Stimulated activated CD4-positive, alpha-beta T cell treated with anti-CD3 and anti-CD28 coated beads, TNF-alpha, amount 100 ng/mL, for 24 hours (primary cell): ENCODE measurements at regions not wholly inside any gene's neighbourhood (a gene's known extent, or its start where the extent isn't known, plus 50 kb on each side); places are given as distances from the start of the nearest gene placed in this dataset.
A peak's percentile ranks its signal among the peaks of the same experiment; 100 is the strongest.
"Not testable (repeated sequence)": the region's sequence is repeated elsewhere in the genome, so short reads cannot be mapped to it uniquely, and the experiment has no call there.

ENCODE experiments used
- DNase-seq, 3 experiments: peaks; one replicate each; pipeline ENCODE4 v3.0.0-alpha.2; 2020; ENCODE audit warnings: low read depth in 3 of 3

DNA sequence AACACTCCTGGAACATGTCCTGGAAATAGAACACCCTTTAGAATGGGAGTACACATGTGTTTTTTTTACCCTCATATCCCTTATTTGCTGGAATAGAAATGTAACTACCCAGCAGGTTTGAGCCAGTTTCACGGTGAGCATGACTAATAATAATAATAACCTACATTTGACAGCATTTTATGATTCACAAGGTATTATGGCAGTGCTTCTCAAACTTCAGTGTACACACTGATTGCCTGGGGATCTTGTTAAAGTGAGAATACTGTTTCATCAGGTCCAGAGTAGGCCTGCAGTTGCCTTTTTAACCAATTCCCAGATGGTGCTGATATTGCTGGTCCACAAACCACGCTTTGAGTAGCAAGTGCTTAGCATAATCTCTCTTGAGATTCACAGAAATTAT, 63.9 kb downstream of the NFKBIZ start:
- no peak for DNase-seq

DNA sequence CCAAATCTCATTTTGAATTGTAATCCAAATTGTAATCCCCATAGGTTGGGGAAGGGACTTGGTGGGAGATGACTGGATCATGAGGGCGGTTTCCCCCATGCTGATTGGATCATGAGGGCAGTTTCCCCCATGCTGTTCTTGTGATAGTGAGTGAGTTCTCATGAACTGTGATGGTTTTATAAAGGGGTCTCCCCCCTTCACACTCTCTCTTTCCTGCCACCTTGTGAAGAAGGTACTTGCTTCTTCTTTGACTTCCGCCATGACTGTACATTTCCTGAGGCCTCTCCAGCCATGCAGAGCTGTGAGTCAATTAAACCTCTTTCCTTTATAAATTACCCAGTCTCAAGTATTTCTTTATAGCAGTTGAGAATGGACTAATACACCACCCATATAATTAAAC, 68.4 kb downstream of the NFKBIZ start:
- DNase-seq: not testable (repeated sequence)

DNA sequence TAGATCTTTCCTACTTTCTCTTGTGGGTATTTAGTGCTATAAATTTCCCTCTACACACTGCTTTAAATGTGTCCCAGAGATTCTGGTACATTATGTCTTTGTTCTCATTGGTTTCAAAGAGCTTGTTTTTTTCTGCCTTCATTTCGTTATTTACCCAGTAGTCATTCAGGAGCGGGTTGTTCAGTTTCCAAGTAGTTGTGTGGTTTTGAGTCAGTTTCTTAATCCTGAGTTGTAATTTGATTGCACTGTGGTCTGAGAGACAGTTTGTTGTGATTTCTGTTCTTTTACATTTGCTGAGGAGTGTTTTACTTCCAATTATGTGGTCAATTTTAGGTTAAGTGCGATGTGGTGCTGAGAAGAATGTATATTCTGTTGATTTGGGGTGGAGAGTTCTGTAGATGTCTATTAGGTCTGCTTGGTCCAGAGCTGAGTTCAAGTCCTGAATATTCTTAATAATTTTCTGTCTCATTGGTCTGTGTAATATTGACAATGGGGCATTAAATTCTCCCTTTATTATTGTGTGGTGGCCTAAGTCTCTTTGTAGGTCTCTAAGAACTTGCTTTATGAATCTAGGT, 72.9 kb downstream of the NFKBIZ start:
- DNase-seq: not testable (repeated sequence)

DNA sequence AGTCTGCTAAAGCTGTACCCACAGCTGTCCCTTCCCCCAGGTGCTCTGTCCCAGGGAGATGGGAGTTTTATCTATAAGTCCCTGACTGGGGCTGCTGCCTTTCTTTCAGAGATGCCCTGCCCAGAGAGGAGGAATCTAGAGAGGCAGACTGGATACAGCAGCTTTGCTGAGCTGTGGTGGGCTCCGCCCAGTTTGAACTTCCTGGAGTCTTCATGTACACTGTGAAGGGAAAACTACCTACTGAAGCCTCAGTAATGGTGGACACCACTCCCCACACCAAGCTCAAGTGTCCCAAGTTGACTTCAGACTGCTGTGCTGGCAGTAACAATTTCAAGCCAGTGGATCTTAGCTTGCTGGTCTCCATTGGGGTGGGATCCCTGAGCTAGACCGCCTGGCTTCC, 75.3 kb downstream of the NFKBIZ start:
- DNase-seq: not testable (repeated sequence)

DNA sequence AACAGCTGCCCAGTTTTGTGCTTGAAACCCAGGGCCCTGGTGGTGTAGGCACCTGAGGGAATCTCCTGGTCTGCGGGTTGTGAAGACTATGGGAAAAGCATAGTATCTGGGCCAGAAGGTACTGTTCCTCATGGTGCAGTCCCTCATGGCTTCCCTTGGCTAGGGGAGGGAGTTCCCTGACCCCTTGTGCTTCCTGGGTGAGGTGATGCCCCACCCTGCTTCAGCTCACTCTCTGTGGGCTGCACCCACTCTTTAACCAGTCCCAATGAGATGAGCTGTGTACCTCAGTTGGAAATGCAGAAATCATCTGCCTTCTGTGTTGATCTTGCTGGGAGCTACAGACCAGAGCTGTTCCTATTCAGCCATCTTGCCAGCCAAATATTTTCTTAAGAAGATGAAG, 75.8 kb downstream of the NFKBIZ start:
- not testable (repeated sequence) for DNase-seq

DNA sequence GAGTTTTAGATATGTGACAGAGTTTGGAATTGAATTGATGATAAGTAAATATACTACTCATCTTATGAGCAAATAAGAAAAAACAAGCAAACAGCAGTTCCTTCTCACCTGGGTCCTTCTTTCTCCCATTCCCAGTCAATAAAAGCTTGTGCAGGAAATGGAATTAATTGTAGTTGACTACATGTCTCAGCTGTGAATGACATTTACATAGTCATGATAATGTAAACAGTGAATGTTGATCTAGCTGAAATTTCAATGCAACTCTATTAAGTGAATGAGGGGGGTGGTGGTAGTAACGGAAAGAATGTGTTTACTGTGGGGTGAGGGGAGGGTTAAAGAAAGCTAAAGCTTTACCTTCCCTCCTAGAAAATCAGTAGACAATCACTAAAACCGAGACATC, 76.2 kb downstream of the NFKBIZ start:
- DNase-seq: no peak

DNA sequence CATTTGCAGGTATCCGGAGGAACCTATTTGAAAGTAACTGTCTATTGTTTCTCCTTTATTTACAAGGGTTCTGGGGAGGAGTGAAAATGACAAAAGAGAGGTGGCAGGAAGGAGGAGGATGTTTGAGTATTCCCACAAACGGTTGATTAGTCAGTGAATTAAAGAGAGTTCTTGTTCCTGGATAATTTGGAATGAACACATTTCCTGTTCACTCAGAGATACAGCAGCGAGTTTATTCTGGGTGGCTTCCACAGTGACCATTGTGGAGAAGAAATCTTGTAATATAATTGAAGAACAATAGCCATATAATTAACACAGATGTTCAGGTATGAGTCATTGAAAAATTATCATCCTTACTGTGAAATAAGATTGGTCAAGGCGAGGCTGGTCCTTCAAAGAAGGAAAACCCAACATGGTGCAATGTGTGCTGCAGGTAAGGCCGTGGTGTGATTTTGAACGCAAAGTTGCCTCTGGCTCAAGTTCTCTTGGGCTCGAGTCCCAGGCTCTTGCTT, 77.3 kb downstream of the NFKBIZ start:
- no peak for DNase-seq

DNA sequence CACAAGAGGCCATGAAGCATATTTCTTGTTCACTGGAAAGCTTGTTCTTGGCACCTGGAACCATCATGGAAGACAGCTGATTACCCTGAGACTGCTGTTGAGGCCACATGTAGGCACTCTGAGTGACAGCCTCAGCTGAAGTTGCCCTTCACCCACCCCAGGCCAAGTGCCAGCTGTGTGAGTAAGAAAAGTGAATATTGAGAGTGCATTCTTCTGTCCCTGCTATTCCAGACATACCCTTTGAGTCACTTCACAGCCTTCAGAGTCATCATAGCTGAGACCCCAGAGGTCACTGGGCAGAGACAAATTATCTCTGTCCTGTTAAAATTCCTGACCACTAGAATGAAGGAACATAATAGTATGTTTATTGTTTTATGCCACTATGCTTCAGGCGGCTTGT, 79.6 kb downstream of the NFKBIZ start:
- no peak for DNase-seq

DNA sequence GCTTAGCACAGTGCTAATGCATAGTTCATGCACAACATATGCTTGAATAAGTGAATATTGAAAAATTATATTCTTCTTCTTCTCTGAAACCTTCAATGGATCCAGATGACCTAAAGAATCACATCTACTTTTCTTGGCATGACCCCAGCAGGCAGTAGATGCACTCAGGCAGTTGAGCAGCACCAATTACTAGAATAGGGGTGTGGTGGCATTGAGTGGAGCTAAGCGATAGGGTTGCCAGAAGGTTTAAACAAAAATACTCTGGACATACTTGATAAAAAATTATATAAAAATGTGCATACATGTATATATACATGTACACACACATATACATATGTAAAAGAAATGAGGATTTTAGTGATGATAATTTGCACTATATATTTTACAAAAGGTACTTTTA, 81.8 kb downstream of the NFKBIZ start:
- no peak for DNase-seq

DNA sequence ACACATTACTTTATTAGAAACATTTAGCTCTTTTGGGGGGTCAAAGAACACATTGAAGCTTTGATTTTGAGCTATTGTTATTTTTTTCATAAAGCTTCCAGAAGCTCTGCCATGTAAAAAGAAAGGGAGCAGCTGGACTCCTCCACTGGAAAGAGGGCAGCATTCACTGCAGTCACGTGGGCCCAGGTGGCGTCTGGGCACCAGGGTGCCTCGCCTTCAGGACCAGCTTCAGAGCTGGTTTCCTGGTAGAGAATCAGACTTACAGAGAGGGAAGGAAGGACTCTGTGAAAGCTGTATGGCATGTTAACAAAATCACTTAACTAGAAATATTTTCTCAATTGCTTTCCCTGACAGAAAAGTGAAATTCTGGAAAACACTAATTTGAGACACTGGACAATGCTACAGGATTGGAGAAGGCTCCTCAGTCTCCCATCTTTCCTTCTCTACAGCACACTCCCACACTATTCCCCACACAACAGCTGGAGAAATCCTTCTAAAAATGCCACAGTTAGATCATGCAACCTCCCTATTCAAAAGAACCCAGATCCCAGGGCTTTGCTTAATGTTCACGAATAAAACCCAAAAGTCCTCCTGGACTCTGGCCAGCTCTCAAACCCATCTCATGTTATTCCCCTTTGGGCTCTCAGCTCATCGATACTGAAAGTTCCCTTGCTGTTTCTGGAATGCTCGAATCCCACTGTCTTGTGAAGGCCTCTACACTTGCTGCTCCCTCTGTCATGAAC, 83.2 kb downstream of the NFKBIZ start:
- DNase-seq: no peak

DNA sequence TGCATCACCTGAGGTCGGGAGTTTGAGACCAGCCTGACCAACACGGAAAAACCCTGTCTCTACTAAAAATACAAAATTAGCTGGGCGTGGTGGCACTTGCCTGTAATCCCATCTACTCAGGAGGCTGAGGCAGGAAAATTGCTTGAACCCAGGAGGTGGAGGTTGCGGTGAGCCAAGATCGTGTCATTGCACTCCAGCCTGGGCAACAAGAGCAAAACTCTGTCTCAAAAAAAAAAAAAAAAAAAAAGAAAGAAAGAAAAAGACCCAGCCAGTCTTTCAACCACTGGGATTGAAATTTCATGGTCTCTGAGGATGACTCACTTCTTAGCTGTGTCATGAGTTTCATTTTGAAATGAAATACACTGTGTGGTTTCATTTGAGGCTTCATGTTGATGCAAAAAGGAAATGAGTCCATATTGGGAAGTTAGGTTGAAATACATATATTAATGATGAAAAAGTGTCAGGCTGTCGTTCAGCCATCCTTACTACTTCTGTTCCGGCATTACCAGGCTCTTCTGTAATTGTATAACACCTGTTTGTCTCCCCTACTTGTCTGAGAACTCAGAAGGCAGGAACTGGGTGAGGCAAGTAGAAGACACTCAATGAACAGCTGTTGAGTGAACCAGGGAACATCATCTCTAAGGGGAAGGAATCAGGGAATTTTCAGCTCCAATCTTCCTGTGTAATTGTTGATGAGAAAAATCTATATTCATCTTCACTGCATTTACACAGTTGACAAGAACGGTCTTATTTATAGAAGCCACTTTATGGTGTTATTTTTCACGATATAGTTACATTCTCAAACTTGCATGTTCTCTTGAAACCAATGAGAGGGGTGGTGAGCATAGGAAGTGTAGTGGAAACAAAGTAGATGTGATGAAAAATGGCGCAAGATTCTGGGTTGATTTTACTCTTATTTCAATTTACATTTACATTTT, 87.4 kb downstream of the NFKBIZ start:
- peak in 1 of 3 experiments; percentile 22 for DNase-seq

DNA sequence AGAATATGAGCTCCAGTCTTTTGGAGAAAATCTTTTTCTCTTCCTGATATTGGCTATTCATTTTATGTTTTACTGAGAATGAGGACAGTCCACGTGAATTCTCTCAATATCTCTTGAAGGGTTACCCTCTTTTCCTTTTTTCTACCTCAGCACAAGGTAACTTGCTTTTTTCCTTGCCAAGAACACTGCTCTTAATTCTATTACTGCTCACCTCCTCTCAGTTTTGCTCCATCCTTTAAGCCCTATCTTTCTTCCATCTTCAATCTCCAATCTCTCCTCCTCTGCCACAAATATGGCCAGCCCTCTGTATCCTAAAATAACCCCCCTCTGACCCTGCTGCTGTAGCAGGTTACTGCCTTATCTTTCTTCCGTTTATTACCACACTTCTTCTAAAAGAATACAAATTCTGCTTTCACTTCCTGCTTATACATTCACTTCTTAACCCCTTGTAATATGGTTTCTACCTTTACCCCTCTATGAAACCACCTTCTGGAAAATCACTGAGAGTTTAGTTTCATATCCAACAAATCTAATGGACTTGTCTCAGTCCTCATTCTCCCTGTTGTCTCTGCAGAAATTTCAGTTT, 89.0 kb downstream of the NFKBIZ start:
- no peak for DNase-seq

DNA sequence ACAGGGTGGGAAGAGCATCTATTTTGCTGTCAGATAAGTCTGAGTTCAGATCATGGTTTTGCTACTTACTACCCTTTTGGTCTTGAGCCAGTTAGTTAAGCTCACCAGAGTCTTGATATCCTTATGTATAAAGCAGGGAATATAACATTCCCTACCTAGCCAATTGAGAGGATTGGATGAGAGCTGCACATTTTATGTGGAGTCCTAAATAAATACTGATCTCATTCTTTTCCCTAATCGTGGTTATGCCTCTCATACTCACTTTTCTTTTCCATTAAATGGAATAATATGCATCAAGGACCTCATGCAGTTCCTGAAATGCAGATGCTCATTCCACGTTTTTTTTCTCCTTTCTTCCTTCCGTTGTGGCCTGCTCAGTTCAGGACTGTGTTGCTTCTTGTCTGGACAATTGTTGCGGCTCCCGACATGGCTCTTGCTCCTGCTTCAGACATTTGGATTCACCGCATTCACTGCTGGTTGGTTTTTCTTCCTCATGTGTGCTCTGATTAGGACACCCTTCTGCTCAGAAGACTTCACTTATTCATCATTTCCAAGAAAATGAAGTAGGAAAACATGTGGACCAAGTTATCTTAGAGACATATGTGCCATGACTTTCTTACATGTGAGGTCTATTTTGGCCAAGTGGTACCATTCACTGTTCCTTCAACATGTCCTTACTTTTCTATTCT, 90.2 kb downstream of the NFKBIZ start:
- DNase-seq: no peak

DNA sequence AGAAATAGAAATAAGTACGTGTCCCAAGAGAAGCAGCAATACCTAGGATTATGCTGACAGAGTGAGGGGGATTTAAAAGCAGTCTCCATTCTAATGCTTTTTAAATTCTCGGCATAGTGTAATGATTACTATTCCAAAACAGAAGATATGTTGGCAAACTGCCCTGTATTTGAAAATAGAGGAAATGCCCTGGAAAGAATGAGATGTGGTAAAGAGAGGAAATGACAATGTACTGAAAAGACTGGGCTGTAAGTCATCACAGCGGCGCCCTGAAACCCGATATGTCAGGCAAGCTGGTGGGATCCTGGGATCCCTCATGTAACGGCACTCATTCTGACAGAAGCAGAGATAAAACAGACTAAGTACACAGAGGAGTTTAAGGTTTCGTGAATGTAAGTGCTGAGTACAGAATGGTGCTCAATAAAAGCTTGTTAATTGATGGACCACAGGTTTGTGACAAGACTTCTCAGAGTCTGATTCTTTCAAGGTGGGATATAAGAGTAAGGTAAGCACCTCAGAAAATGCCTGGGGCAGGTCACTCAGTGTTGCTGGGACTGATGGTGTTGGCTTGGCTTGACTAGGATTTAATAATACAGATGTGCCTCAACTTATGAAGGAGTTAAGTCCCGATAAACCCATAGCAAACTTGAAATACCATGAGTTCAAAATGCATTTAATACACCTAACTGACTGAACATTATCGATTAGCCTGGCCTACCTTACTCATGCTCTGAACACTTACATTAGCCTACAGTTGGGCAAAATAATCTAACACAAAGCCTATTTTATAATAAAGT, 91.4 kb downstream of the NFKBIZ start:
- peak in 1 of 3 experiments; percentile 33 for DNase-seq

DNA sequence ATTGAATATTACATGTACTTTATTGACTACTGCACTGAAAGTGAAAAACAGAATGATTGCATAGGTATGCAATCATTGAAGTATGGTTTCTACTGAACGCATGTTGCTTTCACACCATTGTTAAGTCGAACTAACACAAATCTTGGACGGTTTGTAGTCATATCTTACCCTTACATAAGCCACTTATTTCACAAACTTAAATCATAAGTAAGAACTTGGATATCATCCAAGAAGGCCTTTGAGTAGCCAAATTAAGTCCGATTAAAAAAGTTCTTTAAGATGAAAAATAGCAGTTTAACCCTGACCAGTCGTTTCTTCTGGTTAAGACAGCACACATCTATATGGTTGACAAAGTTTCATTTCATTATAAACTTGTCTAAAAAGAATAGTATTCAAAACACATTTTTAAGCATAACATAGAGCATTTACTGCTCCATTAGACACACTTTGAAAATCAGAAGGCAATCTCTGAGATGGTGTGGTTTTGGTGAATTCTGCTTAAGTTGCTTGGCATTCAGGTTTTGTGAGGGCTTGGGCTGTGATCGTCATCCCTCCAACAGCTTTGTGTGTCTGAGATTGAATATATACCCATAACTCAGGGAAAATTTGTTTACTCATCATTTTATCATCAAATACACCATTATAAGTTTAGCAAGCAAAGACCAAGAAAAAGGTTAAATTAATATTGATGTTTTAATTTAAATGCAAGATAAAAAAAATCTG, 92.2 kb downstream of the NFKBIZ start:
- no peak for DNase-seq

DNA sequence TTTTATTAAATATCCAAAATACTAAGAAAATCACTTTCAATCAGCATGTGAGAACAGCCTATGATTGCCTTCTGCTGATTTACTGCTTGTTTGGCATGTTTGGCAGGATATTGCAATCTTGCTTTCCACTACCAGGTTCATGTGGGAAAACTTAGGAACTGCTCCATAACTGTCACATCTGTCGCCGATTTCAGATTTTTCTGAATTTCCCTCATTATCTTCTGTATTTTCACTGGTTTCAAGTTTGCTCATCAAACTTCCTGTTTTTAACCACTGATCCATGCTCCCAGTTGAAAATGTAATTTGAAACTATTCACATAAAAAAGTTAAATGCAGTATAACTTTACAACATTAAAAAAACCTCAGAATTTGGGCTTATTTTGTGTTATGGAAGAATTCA, 93.0 kb downstream of the NFKBIZ start:
- no peak for DNase-seq

DNA sequence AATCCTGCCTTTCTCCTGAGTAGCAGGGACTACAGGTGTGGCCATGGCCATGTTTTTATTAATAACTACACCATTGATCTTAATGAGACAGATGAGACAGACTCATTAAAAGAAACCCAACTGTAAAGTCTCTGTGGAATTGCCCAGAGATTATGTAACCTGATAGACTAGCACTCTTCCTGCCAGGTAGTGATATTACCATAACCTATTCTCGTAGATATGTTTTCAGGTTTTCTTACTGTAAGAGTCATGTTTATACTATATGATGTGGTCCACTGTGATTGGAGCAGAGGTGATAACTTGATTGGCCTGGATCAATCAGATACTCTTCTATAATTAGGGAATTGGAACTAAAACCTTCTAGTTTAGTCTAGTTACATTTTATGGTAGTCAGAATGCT, 93.7 kb downstream of the NFKBIZ start:
- DNase-seq: no peak

DNA sequence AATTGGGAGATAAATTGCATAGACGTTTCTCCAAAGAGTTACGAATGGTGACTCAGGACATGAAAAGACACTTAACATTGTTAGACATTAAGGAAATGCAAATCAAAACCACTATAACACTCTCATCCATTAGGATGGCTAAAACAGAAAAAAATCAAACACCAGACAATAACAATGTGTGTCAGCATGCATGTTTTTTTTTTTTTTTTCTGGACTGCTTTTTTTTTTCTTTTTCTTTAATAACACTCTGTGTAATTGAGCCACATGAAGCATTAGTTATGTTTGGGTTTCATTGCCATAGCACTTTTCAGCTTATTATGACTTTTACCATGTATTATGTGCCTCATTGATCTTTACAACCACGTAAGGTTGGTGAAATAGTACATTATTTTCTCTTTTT, 95.0 kb downstream of the NFKBIZ start:
- no peak for DNase-seq

DNA sequence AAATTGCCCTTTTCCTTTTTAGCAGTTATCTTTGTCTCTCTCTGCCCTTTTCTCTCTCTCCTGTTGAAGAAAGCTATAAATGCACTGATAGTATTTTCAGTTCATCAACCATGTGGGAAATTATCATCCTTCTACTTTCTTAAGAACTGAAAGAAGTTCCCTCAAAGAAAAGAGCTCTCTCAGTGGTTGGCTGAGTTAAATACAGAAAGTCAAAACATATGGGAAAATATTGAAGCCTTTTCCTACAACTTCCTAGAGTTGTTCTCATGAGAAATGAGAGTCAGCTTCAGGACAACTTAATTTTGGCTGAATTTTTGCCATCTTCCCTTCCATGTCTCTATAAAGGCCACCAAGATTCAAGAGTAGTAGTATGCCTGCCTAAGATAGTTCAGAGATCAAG, 96.7 kb downstream of the NFKBIZ start:
- no peak for DNase-seq

DNA sequence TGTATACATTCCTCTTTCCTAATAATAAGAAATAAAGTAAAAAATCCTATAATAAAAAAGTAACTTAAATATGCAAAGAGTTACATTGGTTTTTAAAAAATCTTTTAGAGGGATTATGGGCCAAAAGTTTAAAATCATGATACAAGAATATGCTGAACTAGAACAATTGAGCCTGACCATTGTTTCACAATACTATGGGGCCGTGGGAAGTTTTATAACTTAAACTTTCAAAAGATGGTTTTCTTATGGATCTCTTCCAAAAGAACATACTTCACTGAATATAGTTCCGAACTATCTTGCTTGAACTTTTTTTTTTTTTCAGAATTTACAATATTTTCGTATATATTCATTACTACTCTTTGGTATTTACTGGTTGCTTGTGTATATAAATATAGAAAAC, 97.6 kb downstream of the NFKBIZ start:
- no peak for DNase-seq
